Stimulated activated CD4-positive, alpha-beta T cell treated with anti-CD3 and anti-CD28 coated beads, Interleukin-4, amount 100 ng/mL, for 24 hours (primary cell): ENCODE measurements at regions not wholly inside any gene's neighbourhood (a gene's known extent, or its start where the extent isn't known, plus 50 kb on each side); places are given as distances from the start of the nearest gene placed in this dataset.

ENCODE experiments used
- DNase-seq: peaks from one replicate; pipeline ENCODE4 v3.0.0-alpha.2; 2020

DNA sequence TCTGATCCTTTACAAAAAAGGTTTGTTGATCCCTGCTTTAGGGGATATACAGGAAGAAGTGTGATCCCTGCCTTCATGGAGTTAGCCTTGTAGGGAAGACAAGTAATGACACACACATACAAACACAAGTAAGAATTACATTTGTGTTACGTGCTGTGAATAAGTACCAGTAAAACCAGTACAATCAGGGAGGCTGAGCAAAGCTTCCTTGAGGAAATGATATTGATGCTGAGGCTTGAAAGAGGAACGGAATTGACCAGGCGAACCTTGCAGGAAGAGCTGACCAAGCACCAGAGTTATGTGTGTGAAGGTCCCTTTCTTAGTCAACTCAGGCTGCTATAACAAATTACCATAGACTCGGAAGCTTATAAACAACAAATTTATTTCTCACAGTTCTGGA, 83.6 kb upstream of the CACUL1 start:
- DNase-seq, result no peak

DNA sequence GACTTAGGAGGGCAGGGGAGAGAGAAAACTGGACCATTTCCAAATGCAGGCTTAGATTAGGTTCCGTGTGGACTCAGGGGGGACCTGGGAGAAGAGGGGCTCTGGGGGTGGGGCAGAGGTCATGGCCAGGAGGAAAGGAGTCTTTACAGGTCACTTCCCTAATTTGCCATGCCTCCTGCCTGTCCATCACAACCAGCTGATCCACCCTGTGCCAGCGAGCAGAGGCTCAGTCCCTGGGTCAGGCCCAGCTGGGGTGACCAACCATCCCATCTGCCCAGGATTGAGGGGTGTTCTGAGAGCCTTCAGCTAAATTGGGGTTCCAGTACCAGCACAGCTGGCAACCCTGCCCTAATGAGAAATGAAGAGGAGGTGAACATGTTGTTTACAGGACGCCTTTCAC, 84.6 kb upstream of the CACUL1 start:
- no peak for DNase-seq

DNA sequence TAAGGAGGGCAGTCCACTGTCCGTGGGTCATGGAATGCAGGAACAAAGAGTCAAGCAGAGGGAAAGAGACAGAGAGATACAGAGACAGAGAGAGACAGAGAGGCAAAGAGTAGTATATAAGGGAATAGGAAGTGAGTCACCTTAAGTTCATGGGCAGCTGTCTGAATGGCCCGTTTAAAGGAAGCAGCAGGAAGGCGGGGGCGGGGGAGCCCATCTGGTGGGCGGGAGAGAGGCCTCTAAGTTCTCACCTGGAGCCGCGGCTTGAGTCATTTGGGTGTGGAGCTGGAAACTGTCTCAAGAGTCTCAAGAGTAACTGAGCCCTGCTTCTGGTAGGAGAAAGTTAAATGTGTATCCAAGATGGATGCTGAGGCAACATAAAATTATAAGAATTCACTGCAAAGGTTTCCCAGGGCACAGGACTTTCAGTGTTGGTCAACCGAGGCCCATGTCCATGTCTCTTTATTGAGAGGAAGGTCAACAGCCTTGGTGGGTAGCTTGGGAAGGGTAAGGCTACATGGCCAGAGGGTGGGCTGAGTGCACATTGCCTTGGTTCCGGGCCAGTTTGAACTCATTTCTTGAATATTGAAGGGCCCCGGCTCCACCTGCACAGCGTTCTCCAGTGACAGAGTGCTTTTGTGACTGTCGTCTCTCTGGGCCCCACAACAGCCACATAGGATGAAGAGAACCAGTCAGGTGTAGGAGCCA, 85.5 kb upstream of the CACUL1 start:
- peak; percentile 48 for DNase-seq

DNA sequence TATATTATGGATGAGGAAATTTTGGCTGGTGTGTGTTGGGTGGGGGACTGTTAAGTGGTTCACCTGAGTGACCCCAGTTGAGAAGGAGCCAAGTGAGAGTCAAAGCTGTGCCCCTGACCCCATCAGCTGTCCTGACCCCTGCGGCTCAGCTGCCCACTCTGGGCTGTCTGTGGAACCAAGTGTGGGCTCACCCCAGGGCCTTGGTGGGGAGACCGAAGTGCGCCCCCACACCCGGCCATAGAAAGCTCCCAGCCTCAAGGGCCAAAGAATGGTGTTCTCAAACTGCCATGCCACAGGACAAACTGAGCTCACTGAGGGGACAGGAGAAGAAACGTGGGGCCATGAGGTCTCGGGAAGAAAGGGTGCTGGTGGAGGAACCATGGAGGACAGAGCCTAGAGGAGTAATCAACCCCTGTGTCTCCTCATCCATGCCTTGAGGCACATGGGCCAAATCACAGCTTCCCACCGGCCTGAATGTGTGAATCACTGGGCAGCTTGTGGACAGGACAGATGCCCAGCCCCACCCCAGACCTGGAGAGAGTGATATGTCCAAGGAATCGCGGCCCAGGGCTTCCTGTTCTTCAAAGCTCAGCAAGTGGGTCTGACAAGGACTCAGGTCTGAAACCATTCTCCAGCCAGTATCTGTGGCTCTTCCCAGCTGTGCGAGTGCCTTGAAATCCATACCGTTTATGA, 86.2 kb upstream of the CACUL1 start:
- no peak for DNase-seq

DNA sequence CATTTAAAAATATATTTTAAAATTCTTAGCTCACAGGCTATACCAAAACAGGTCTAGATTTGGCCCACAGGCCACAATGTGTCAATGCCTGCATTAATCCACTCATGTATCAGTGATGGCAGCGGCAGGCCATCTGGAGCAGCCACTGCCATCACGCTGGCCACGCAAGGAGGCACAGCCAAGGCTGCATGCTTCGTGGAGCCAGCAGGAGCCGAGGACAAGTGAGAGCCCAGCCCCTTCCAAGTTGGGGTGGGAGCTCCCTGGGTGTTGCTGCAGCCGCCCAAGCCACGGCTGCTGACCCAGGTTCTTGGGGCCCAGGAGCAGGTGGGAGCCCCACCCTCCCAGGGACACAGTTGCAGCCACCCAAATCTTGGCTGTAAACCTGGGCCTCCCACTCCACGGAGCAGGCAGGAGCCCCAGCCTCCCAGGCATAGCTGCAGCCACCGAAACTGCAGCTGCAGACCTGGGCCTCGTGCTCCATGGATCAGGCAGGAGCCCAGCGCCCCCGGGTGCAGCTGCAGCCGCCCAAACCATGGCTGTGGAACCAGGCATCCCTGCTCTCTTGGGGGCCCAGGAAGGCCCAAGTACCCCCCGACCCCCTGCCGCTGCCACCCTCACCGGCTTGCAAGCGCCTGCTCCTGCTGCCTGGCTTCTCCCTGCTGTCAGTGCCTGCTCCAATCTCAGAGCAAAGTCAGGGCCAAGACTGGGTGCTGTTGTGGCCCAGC, 87.3 kb upstream of the CACUL1 start:
- no peak for DNase-seq

DNA sequence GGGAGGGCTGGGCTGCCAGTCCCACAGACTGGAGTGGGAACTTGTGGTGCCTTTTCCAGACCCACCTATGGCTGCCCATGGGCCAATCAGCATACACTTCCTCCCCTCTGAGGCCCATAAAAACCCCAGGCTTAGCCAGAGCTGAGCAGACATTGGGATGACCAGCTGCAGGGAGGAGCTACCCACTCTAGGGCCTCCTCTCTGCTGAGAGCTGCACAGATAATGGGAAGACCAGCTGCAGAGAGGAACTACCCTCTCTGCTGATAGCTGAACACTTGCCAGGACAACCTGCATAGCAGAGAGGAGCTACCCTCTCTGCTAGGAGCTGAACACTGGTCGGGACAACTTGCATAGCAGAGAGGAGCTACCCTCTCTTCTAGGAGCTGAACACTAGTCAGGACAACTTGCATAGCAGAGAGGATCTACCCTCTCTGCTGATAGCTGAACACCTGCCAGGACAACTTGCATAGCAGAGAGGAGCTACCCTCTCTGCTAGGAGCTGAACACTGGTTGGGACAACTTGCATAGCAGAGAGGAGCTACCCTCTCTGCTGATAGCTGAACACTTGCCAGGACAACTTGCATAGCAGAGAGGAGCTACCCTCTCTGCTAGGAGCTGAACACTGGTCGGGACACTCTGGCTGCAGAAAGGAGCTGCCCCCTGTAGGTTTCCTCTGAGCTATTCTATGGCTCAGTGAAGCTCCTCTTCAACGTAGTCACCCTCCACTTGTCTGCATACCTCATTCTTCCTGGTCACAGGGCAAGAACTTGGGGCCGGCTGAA, 88.3 kb upstream of the CACUL1 start:
- DNase-seq, result no peak

DNA sequence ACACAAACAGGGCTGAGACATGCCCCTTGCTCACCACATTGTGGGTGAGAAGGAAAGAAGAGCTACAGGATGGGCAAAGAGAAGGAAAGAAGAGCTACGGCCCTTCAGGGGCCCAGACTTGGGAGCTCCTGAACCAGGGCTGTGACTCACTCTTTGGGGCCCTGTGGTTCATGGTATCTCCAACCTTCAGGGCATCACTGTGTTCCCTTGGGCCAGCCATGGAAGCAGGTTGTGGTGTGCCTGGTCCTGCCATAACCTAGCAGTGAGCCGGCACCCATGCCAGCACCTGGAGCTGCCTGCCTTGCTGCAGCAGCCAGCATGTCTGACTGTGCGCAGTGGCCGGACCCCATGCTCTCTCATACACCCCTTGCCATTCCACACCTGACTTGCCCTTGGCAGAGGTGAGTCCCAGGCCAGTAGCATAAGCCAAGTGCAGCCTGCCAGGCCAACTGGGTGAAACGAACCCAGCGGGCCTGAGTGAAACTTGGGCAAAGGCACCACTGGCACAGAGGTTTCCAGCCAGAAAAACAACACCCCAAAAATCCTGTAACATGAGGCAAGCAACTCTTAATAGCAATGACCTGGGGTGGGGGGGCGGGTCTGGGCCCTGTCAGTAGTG, 89.0 kb upstream of the CACUL1 start:
- DNase-seq, result no peak

DNA sequence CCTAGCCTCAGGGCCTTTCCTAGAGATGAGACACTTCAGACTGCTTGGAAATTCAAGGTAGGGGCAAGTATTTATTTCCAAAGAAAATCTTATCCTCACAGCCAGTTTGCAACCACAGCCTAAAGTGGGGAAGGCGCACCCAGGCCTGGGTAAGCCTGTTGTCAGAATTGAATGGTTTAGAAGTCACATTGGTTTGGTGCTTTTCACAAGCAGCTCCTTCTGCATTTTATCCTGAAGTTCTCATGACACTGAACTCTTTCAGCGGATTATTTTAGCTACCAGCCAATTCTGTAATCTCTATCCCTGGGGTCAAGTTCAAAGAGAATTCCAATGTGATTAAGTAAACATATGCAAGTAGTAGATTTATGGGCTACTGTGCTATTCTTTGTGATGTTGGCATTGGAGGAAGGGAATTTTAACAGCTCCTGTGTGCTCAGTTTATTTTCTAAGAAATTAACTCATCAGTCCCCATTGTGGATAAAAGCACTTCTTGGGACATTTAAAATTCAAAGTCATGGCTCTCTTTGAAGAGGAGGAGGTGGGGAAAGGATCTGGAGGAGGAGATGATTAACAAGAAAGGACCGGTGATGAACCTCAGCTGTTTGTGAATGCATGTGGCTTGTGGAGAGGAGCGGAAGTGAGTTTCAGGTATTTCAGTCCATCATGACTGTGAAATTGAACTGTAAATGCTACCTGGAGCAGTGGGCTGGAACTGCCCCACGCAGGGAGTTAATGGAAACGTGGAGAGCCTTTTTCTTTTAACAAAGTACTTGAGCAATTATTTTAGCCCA, 90.2 kb upstream of the CACUL1 start:
- no peak for DNase-seq

DNA sequence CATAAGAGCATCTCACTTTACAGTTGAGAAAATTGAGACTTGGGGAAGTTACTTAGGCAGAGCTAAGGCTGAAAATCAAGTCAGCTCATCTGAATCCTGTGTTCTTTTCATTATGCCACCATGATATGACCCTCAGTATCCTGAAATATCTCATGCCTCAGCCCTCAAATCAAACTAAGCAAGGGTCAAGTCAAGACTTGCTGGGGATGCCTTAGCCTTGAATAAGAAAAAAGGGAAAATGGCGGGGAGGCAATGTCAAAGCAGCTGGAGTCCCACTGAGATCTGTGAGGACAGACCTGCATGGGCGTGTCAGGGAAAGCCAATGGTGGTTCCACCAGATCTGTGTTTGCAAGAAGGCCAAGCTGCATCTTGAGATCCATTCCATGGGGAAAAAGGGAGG, 91.0 kb upstream of the CACUL1 start:
- DNase-seq, result no peak

DNA sequence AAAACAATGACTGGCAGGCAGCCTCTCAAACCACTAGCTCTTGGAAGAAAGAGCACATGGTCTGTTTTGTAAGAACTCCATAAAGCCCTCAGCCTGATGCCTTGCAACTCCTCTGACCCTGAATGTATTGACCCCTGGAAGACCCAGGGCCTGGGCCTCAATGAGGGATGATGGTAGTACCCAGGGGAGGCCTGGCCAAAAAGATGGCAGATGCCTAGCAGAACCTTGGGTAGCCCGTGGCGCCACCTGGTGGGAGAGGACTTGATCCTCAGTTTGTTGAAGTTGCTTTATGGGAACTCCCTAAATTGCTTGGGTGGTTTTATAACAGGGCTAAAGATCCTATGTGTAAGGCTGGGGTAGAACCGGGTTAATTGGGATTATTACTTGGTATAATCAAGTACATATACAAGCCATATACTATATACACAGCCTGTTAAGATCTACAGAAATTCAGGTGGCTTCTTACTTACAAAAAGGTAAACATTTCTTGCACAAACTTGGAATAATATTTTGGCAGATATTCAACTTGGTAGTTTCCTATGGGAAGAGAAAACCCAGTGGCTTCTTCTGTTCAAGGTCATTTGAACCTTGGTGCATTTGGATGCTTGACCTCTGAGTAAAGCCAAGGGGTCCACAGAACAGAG, 95.8 kb upstream of the CACUL1 start:
- DNase-seq, result peak; percentile 74

DNA sequence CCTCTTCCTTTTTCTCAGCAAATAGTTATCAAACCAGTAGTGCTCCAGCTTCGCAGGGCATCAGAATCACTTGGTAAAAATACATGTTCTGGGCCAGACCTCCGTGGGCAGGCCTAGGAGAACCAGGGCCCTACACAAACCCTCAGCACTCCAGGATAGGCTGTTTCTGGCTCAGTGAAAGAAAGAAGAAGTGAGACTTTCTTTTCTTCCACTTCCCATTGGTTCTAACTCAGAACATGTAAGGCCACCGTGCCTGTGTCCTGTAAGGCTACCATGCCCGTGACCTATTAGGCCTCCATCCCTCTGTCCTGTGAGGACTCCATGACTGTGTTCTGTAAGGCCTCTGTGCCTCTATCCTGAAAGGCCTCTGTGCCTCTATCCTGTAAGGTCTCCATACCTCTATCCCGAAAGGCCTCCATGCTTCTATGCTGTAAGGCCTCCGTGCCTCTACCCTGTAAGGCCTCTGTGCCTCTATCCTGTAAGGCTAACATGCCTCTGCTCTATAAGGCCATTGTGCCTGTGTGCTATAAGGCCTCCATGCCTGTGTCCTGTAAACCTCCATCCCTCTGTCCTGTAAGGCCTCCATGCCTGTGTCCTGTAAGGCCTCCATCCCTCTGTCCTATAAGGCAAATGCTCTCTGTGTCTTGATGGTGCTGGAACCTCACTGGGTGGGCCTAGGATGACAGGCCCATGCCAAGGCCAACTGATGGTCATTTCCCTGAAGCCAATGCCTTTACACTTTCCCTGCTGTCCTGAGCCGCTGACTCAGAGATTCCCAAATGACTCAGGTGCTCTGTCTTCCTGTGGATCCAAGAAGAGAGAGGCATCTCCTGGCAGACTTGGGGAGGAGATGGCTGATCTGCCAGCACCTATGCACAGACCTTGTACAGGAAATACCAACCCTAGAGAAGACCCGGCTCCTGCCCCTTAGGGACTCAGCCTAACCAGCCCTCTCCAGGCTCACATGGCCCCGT, 96.6 kb upstream of the CACUL1 start:
- no peak for DNase-seq

DNA sequence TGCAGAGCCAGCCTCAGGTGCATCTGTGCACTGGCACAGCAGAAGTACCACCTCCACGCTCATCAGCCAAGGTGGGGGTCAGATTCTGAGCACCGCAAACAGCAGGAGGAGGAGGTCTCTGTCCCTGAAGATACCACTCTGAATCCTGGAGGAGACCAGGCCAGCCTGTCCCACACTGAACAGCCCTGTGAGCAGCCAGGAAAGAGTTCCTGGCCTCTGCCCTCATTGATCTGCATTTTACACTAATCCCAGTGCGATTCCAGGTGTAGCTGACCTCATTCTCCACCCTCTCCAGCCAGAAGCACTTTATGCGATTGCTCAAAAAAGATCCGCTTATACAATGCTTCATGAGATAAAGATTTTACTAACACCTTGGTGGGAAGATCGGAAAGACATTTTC, 99.1 kb upstream of the CACUL1 start:
- DNase-seq, result no peak

DNA sequence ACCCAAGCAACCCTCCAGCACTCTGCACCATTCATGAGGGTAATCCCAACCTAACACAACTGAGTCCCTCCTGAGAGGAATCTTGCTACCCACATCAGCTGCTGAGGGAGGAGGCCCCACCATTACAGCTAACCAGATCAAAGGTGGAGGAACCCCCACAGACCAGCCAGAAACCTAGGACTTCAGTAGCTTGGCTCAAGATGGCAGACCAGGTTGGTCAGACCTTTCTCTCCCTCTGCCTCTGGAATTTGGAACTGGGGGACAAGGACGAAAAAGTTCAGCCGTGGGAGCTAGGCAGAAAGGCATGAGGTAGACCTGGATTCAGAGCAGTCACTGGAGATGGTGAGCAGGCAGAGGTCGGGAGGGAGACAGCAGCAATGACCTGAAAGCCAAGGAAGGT, 101.3 kb upstream of the CACUL1 start:
- no peak for DNase-seq

DNA sequence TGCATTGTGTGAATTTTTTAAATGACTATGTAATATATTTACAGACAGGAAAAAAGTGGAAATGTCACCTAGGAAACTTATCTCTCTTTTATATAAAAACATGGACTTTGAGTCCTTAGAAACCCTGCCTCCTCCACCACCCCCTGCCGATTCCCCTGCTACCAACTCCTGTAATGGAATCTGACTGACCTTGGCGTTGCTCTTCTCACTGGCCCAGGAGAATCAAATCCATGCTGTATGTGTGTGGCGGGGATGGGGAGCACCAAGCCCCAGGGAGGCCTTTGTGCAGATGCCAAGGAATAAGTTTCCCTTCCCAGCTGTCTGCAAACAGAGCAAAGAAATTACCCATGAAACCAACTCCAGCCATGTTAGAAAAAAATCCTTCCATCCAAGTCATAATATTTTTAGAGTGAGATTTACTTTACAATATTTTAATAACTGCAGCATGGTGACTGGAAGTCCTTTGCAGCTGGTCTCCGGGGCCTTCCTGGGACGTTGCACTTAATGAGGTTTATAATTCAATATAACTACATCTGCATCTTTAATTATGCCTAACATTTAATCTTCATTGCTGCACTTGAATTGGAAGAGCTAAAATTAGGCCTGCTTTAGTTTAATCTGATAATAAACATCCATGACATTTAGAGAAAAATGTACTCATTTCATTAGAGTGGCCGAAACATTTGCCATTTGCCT, 111.4 kb upstream of the CACUL1 start:
- DNase-seq, result no peak

DNA sequence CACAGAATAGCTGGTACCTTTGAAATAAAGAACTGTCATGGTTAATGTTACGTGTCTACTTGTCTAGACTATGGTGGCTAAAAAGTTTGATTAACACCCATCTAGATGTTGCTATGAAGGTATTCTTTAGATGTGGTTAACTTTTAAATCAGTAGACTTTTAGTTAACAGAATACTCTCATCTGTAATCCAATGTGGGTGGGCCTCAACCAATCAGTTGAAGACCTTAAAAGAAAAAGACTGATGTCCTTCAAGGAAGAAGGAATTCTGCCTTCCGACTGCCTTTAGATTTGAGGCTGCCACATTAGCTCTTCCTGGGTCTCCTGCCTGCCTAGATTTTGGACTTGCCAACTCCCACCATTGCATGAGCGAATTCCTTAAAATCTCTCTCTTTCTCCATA, 113.0 kb upstream of the CACUL1 start:
- no peak for DNase-seq

DNA sequence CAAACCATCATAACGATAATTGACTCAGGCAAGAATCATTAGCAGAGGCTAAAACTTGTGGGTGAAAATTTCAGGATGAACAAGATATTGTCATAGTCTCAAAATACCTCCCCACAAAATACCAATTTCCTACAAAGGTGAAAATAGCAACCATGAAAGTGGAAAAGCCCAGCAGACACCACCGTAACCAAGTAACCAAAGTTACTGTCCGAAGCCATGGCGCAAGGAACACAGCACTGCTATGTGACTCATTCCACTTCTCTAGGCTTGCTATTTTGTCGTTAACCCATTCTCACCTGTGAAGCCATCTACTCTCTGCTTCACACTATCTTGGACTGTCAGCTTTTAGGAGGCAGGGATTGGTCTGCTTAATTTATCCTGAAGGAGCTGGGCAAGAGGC, 113.8 kb upstream of the CACUL1 start:
- no peak for DNase-seq

DNA sequence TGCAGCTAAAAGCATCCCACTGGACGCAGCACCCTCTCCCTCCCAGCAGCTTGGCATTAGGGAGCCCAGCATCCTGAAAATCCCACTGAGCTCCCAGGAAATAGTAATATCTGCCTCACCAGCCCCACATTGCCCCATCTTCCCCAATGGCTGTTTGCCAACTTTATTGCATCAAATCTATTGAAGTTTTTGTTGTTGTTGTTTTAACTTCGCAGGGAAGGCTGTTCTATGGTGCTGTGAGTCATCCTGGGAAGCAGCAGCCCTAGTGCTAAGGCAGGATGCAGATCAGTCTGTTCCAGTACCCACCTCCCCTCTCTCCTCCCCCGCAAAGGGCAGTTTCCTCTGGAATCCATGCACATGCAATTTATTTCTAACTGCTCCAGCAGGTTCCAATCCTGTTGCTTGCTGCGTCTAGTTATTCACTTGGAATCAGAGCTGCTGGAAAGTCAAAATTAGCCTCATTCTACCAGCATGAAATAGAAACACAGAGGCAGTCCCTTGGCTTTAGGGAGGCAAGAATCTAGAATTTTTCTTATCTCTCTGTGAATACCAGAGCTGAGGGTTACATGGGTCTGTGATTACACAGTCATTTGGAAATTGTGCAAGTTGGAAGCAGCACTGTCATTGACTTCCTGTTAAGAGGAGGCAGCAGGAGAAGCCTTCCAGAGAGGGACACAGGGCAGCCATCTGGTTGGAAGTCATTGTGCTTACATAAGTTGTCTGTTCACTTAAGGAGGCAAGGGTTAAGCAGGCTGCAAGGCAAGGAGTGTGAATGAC, 115.9 kb upstream of the CACUL1 start:
- no peak for DNase-seq

DNA sequence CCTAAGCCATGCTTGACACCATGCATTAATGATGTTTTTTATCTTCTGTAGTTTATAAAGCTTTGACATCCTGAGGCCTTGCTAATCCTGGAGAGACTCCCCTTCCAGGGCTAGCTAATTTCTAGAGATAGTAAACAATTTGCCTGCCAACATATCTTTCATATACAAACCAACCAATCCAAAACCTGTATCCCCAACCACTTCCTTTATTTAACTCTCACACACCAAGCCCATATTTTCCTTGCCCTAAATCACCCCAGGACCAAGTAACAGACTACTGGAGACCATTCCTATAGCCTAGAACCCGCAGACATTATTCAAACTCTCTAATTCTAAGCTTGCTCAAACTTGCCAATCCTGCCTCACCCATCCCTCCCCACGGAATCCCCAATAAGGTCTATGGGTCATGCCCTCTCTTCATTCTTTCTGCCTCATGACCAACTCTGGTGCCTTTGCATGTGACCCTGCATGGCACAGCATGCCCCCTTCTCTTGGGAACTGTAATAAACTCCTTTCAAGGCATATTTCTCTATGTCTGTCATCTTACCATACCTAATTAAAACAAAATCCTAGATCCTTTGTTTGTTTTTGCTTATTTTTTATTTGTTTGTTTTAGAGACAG, 116.6 kb upstream of the CACUL1 start:
- DNase-seq, result no peak
